Spleen (tissue), 11 donors: ENCODE measurements at regions not wholly inside any gene's neighbourhood (a gene's known extent, or its start where the extent isn't known, plus 50 kb on each side); places are given as distances from the start of the nearest gene placed in this dataset.

Source experiments
- DNase-seq: peaks from one replicate; pipeline ENCODE4 v3.0.0-alpha.2; 2020
- H3K27ac ChIP-seq, 8 donors: fragments of 200-600 bp; sonication (generic) in 7 of 8; 1 replicate in 4 of 8; 2 replicates in 4 of 8; pipeline versions ENCODE4 v1.5.0 to v1.8.0; 2016 to 2021; ENCODE audit warnings: inconsistent platforms in 4 of 8, mild to moderate bottlenecking in 4 of 8, moderate library complexity in 1 of 8
- H3K27me3 ChIP-seq, 7 donors: fragments of 200-600 bp; sonication (generic) in 6 of 7; replicated peaks in 1 of 7; 1 replicate in 4 of 7; 2 replicates in 3 of 7; pipeline versions ENCODE4 v1.5.0 to v1.8.0; 2016 to 2021; ENCODE audit warnings: inconsistent platforms in 3 of 7, mild to moderate bottlenecking in 1 of 7
- H3K36me3 ChIP-seq, 6 donors: fragments of 200-600 bp; sonication (generic) in 5 of 6; 1 replicate in 4 of 6; 2 replicates in 2 of 6; pipeline versions ENCODE4 v1.5.0 to v1.8.0; 2016 to 2021; ENCODE audit warnings: inconsistent platforms in 2 of 6
- H3K4me1 ChIP-seq, 6 donors: fragments of 200-600 bp; sonication (generic) in 5 of 6; 1 replicate in 3 of 6; 2 replicates in 3 of 6; pipeline versions ENCODE4 v1.5.0 to v1.8.0; 2016 to 2021; ENCODE audit warnings: inconsistent platforms in 3 of 6
- H3K4me3 ChIP-seq, 8 donors: fragments of 200-600 bp; sonication (generic) in 7 of 8; 1 replicate in 4 of 8; 2 replicates in 4 of 8; pipeline versions ENCODE4 v1.5.0 to v1.8.0; 2016 to 2021; ENCODE audit warnings: inconsistent platforms in 4 of 8, mild to moderate bottlenecking in 4 of 8, moderate library complexity in 2 of 8
- H3K9me3 ChIP-seq, 8 donors: fragments of 200-600 bp; sonication (generic) in 7 of 8; 1 replicate in 4 of 8; 2 replicates in 4 of 8; pipeline versions ENCODE4 v1.5.0 to v1.8.0; 2016 to 2021; ENCODE audit warnings: inconsistent platforms in 4 of 8
- POLR2A ChIP-seq, 3 donors: fragments of 450-650 bp; IDR thresholded peaks; one replicate each; pipeline ENCODE4 v1.5.1; 2017; ENCODE audit warnings: antibody characterized with exemption in 3 of 3, mild to moderate bottlenecking in 1 of 3
- POLR2AphosphoS5 ChIP-seq, 3 donors: sonication (generic); formaldehyde crosslinking; IDR thresholded peaks; one replicate each; pipeline ENCODE4 v1.5.1; 2017; ENCODE audit warnings: antibody characterized with exemption in 3 of 3
- WGBS, 5 donors: extraction: QIAGEN DNeasy Blood & Tissue Kit in 3 of 5; methylation state at CpG; one replicate each; pipeline versions ENCODE4 v1.1.5 to v1.1.7; 2013 to 2018; 5-methylcytosine and 5-hydroxymethylcytosine counted together
- intact Hi-C: fragments of 100-400 bp; cut with DNase I; formaldehyde crosslinking; loops from one replicate; pipeline ENCODE4 v1.15.0; 2023; ENCODE audit warnings: low total_unique reads
- TF ChIP-seq, protein P1 (sequence below), 11 experiments: fragments of 200-600 bp in 7 of 11; fragments of 450-650 bp in 4 of 11; sonication (generic) in 4 of 11; IDR thresholded peaks in 8 of 11; conservative IDR thresholded peaks in 3 of 11; 1 replicate in 7 of 11; 2 replicates in 4 of 11; pipeline versions ENCODE4 v1.4.0 to v1.8.0; 2016 to 2021; ENCODE audit warnings: antibody characterized with exemption in 11 of 11, inconsistent platforms in 4 of 11, mild to moderate bottlenecking in 1 of 11
- donor health status: healthy with polysubstance abuse.
- donor health status: DM: no; HTN: no; CAD: no; lungs with moderate emphysema.
- donor health status: DM: no; HTN: no; CAD: no.
- donor health status: Bipolar disorder and iron deficiency.
- donor health status: healthy.
- donor health status: DM: no; HTN: no; CAD: no.
- donor health status: DM: yes; HTN: yes; CAD: no.

DNA sequence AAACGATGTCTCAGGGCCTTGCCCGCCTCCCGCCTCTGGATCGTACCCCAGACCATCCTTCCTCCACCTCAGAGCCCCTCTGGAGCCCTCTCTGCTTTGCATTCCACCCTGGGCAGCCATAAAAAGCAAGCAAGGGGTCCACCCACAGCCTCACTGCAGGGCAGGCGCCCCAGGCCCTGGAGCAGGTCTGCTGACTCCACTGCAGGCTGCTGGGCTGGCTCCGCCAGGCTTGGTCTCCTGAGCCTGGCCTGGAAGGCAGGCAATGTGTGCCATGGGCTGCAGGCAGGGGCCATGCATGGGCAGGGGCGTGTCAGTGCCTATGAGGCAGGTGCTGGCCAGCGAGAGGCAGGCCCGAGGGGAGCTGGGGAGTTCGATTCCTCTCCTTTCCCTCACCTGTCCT, 186.0 kb downstream of the ANKRD30B start:
- H3K27ac ChIP-seq = no peak overlapping the region
- H3K9me3 ChIP-seq = no peaks in the 10 kb centered on the region
- intact Hi-C loops = no loop called here
- no peaks in the 10 kb centered on the region for H3K4me1 ChIP-seq
- no peak overlapping the region for H3K4me3 ChIP-seq
- TF ChIP-seq, protein P1, sequence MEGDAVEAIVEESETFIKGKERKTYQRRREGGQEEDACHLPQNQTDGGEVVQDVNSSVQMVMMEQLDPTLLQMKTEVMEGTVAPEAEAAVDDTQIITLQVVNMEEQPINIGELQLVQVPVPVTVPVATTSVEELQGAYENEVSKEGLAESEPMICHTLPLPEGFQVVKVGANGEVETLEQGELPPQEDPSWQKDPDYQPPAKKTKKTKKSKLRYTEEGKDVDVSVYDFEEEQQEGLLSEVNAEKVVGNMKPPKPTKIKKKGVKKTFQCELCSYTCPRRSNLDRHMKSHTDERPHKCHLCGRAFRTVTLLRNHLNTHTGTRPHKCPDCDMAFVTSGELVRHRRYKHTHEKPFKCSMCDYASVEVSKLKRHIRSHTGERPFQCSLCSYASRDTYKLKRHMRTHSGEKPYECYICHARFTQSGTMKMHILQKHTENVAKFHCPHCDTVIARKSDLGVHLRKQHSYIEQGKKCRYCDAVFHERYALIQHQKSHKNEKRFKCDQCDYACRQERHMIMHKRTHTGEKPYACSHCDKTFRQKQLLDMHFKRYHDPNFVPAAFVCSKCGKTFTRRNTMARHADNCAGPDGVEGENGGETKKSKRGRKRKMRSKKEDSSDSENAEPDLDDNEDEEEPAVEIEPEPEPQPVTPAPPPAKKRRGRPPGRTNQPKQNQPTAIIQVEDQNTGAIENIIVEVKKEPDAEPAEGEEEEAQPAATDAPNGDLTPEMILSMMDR (IDR thresholded peaks at IDR 0.05 in 8 of 11, conservative IDR thresholded peaks at IDR 0.05 in 3 of 11) = no peak
- TF ChIP-seq POLR2A (IDR thresholded peaks at IDR 0.05) = no peak
- TF ChIP-seq POLR2AphosphoS5 (IDR thresholded peaks at IDR 0.05) = no peak
- WGBS, 5 donors = 75 to 86% (median 81%) methylated on average over 8 to 10 of the region's 10 CpGs
- no peak for DNase-seq
- no peaks in the 10 kb centered on the region for H3K36me3 ChIP-seq
- no peaks in the 10 kb centered on the region for H3K27me3 ChIP-seq

DNA sequence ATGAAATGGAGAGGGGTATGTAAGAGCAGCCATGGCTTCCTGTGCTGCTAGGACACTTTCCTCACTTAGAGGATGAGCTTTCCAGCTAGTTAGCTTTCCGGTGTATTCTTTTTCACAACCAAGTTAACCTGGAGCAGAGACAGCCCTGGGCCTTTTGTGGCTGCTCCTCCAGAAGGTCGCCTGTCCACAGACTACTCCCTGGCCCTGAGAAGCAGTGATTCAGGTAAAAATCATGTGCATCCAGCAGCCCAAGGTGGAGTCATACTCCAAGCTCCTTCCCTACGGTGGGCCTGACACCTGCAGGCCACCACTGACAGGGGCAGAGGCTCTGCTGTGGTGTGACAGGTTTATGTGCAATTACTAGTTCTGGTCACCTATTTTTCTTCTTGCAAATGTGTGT, 187.2 kb downstream of the ANKRD30B start:
- TF ChIP-seq, protein P1 (IDR thresholded peaks at IDR 0.05 in 8 of 11, conservative IDR thresholded peaks at IDR 0.05 in 3 of 11) = no peak
- TF ChIP-seq POLR2A (IDR thresholded peaks at IDR 0.05) = no peak
- no peak for TF ChIP-seq POLR2AphosphoS5 (IDR thresholded peaks at IDR 0.05)
- Histone ChIP-seq H3K36me3 (no peaks in the 10 kb centered on the region), H3K9me3 (no peaks in the 10 kb centered on the region), H3K27ac (no peak overlapping the region), H3K4me3 (no peak overlapping the region), H3K27me3 (no peaks in the 10 kb centered on the region), H3K4me1 (no peaks in the 10 kb centered on the region)
- intact Hi-C loops = no loop called here
- WGBS, 5 donors = 61 to 83% (median 70%) methylated on average over 3 of the region's 3 CpGs
- no peak for DNase-seq

DNA sequence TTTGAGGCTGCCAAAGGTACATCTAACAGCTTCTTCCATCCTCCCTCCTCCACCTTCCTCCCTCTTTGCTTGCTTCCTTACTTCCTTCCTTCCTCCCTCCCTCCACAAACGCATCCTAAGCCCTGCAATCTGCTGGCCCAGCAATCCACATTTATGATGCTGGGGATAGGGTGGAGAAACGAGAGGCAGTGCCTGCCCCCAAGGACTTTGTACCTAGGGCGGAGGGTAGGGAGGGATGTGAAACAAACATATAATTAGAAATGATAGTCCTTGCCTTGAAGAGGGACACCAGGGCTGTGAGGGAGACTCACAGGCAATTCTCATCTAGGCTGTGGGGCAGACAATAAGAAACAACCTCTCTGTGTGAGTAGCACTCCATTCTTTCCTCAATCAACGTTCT, 188.3 kb downstream of the ANKRD30B start:
- 42 to 64% (median 54%) methylated on average over 4 of the region's 4 CpGs for WGBS, 5 donors
- H3K27me3 ChIP-seq = no peaks in the 10 kb centered on the region
- no peaks in the 10 kb centered on the region for H3K4me1 ChIP-seq
- H3K27ac ChIP-seq = no peak overlapping the region
- H3K4me3 ChIP-seq = no peak overlapping the region
- no peak for DNase-seq
- H3K36me3 ChIP-seq = no peaks in the 10 kb centered on the region
- no peak for TF ChIP-seq POLR2AphosphoS5 (IDR thresholded peaks at IDR 0.05)
- no peak for TF ChIP-seq POLR2A (IDR thresholded peaks at IDR 0.05)
- TF ChIP-seq, protein P1 (IDR thresholded peaks at IDR 0.05 in 8 of 11, conservative IDR thresholded peaks at IDR 0.05 in 3 of 11) = no peak
- intact Hi-C loops = no loop called here
- no peaks in the 10 kb centered on the region for H3K9me3 ChIP-seq

DNA sequence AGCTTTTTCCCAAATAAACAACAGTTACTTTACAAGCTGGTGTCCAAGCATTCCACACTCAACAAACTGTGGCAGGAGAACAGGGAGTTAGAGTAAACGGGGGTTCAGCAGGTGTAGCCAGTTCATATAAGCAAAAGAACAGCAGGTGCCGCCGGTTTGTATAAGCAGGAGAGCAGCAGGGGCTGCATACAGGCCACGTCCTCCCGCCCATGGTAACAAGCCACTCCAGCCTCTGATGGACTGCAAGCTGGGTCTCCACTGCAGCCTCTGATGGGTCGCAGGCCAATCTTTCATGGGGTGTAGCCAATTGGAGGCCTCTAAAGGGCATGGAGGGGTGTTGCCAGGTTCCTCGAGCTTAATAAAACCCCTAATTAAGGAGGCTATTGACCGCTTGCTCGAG, 189.3 kb downstream of the ANKRD30B start:
- intact Hi-C loops = no loop called here
- Histone ChIP-seq H3K4me1 (no peaks in the 10 kb centered on the region), H3K36me3 (no peaks in the 10 kb centered on the region), H3K27ac (no peak overlapping the region), H3K27me3 (no peaks in the 10 kb centered on the region), H3K9me3 (no peaks in the 10 kb centered on the region), H3K4me3 (no peak overlapping the region)
- TF ChIP-seq POLR2AphosphoS5 (IDR thresholded peaks at IDR 0.05) (no peak), POLR2A (IDR thresholded peaks at IDR 0.05) (no peak)
- TF ChIP-seq, protein P1 (IDR thresholded peaks at IDR 0.05 in 8 of 11, conservative IDR thresholded peaks at IDR 0.05 in 3 of 11) = no peak
- WGBS, 5 donors = 78 to 88% (median 82%) methylated on average over 9 of the region's 9 CpGs
- no peak for DNase-seq
